ENCODE measurements at regions not wholly inside any gene's neighbourhood (a gene's known extent, or its start where the extent isn't known, plus 50 kb on each side); places are given as distances from the start of the nearest gene placed in this dataset.

DNA sequence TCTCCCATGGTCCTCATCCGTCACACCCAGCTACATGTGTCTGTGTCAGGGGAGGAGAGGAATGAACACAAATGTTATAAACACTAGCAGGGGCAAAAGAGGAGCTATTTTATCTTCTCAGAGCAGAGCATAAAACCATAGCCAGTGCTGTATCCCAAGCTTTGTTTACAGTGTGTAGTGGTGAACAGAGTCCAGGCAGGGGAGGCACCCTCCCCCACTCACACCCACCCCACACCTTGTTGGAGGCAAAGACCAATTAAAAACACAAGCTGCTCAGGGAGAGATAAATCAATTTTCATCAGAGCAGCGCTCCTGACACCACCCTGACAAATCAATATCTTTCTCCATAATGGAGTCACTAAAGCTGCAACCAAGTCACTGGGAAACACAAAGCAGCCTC, 132.6 kb upstream of the CCL2 start:
- no peak overlapping the region for H3K4me3 ChIP-seq (ENCODE audit: low read depth, low read length)
- TF ChIP-seq, protein P1, sequence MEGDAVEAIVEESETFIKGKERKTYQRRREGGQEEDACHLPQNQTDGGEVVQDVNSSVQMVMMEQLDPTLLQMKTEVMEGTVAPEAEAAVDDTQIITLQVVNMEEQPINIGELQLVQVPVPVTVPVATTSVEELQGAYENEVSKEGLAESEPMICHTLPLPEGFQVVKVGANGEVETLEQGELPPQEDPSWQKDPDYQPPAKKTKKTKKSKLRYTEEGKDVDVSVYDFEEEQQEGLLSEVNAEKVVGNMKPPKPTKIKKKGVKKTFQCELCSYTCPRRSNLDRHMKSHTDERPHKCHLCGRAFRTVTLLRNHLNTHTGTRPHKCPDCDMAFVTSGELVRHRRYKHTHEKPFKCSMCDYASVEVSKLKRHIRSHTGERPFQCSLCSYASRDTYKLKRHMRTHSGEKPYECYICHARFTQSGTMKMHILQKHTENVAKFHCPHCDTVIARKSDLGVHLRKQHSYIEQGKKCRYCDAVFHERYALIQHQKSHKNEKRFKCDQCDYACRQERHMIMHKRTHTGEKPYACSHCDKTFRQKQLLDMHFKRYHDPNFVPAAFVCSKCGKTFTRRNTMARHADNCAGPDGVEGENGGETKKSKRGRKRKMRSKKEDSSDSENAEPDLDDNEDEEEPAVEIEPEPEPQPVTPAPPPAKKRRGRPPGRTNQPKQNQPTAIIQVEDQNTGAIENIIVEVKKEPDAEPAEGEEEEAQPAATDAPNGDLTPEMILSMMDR (IDR thresholded peaks at IDR 0.05; ENCODE audit: low read depth, low read length, missing control alignments), result no peak

DNA sequence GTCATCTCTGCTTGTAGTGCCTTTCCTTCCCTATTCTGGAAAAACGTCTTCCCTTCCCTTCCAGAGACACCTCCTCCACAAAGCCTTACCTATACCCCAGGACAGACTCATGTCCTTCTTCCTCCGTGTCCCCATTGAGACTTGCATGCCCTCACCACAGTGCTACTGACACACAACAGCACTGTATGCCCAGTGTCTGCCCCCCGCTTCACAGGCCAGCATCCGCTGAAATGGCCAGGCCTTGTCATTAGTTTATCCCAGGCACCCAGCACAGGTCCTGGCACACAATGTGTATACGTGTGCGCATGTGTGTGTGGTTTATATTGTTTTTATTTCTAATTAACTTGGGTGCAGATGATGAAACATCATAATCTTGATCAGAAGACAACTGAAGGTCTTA, 130.1 kb upstream of the CCL2 start:
- DNase-seq (ENCODE audit: low read depth), result no peak
- TF ChIP-seq, protein P1 (IDR thresholded peaks at IDR 0.05; ENCODE audit: low read depth, low read length, missing control alignments), result no peak
- no peak overlapping the region for H3K4me3 ChIP-seq (ENCODE audit: low read depth, low read length)

More for the DNA sequence above, 132.6 kb upstream of the CCL2 start:
- no peak for DNase-seq (ENCODE audit: low read depth)

DNA sequence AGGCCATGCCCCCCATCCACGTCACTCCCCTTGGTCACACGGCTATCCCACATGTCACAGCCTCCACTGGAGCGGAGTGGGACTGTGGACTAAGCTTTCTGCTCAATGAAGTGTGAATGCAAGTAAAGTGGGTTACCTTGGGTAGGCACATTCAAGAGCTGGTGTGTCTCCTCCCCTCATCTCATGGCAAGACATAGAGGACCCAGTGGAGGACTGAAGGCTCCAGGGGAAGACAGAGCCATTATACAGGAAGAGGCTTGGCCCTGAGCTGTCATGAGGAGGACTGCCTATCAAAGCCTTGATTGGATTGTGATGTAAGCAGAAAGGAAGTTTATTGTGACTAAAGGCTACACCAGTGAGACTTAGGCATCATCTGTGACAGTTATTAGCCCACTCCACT, 129.2 kb upstream of the CCL2 start:
- no peak overlapping the region for H3K4me3 ChIP-seq (ENCODE audit: low read depth, low read length)
- no peak for DNase-seq (ENCODE audit: low read depth)
- TF ChIP-seq, protein P1 (IDR thresholded peaks at IDR 0.05; ENCODE audit: low read depth, low read length, missing control alignments), result no peak

DNA sequence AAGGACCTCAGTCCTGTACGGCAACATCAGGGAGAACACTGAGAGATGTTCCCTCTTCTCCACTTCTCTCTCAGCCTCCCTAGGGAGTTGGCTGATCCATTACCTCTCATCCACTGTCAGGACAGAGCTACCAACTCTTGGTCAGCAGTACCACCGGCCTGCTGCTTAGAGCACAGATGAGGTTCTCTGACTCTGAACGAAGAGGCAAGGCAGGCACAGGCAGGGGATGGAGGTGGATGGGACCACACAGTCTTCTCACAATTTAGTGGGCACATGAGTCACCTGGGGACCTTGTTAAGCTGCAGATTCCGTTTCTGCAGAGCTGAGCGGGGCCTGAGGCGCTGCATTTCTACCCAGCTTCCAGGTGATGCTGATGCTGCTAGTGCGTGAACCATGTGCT, 128.6 kb upstream of the CCL2 start:
- no peak overlapping the region for H3K4me3 ChIP-seq (ENCODE audit: low read depth, low read length)
- TF ChIP-seq, protein P1 (IDR thresholded peaks at IDR 0.05; ENCODE audit: low read depth, low read length, missing control alignments), result no peak
- DNase-seq (ENCODE audit: low read depth), result no peak

DNA sequence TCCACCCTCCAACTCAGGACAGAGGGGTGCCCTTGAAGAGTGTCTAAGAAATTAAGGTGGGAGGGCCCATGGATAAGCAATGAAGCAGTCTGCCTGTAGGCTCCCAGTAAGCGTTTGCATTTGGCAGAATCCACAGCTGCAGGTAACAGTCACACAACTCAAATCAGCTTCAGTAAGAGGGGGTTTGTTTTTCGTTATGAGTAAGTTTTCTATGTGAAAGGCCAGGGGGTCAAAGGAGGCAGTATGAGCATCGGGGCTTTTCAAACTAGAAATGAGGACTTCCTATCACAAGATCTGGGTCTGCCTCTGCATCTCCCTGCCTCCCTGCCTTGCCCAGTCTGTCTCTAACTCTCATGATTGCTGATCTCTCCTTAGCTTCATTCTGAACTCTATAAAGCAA, 128.1 kb upstream of the CCL2 start:
- no peak for DNase-seq (ENCODE audit: low read depth)
- TF ChIP-seq, protein P1 (IDR thresholded peaks at IDR 0.05; ENCODE audit: low read depth, low read length, missing control alignments), result no peak

DNA sequence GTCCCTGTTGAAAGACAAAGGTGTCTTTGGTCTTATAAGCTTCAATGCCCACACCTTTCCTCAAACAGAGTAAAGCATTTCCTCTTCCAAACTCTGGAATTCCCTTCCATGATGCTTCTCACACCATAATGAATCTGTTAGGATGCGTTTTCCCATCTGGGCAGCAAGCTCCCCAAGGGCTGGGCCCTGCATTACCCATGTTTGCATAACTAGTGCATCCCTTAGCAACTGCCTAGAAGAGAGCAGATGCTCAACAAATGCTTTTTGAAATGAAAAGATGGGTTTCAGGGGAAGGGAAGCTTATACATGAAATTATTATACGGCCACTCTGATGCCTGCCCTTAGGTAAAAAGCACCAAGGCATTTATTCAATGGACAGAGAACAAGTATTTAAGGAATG, 124.5 kb upstream of the CCL2 start:
- H3K4me3 ChIP-seq (ENCODE audit: low read depth, low read length), result no peak overlapping the region
- DNase-seq (ENCODE audit: low read depth), result no peak
- TF ChIP-seq, protein P1 (IDR thresholded peaks at IDR 0.05; ENCODE audit: low read depth, low read length, missing control alignments), result no peak

More for the DNA sequence above, 128.1 kb upstream of the CCL2 start:
- H3K4me3 ChIP-seq (ENCODE audit: low read depth, low read length), result no peak overlapping the region

DNA sequence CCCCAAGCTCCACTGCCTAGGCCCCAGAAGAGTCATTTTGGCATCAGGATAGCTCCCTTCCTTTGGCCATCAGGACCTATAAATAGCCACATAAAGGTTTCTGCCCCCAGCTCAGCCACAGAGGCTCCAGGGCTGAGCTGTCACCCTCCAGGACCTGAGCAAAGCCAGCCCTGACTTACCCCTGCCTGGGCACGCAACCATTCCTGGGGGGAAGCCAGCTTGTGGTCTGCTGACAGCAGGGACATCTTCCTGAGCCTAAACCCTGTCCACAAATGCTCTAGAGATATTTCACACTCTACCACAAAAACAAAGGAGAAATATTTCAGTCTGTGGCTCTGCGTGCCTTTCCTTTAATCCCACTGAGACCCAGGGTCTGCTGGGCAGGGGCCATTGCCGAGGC, 123.7 kb upstream of the CCL2 start:
- no peak overlapping the region for H3K4me3 ChIP-seq (ENCODE audit: low read depth, low read length)
- TF ChIP-seq, protein P1 (IDR thresholded peaks at IDR 0.05; ENCODE audit: low read depth, low read length, missing control alignments), result no peak
- DNase-seq (ENCODE audit: low read depth), result no peak

Measured in GM12864 (cell line).